HG02970 (cell line): ENCODE measurements at regions not wholly inside any gene's neighbourhood (a gene's known extent, or its start where the extent isn't known, plus 50 kb on each side); places are given as distances from the start of the nearest gene placed in this dataset.

Source experiments
- ATAC-seq: cut with Tn5 transposase; IDR thresholded peaks from one replicate; pipeline ENCODE4 v1.9.1; 2021; ENCODE audit warnings: mild to moderate bottlenecking, moderate library complexity, moderate number of reproducible peaks; ENCODE audit not compliant: unreplicated experiment, low FRiP score

DNA sequence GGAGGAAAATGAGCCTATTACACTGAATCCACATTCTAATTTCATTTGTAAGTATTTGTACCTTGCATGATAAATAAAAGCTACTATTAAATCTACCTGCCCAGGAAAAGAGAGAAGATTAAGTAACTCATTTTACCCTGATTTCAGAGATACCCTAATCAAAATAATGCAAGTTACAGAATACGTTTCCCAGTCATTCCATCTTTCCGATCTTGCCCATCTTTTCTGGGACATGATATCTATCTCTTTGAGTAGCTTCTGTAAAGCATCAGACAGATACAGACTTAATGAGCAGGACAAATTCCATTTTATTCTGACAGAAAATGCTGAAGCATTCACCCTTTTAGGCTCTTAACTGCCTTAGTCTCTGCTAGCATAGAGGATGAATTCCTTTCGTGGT is 56.6 kb downstream of the SPRY2 start:
- no peak for ATAC-seq

GRCh38 chr13:80278706-80279105 is 62.2 kb downstream of the SPRY2 start:
- no peak for ATAC-seq

GRCh38 chr13:80276371-80277289 is 64.3 kb downstream of the SPRY2 start:
- ATAC-seq = no peak

GRCh38 chr13:80274643-80275042 is 66.3 kb downstream of the SPRY2 start:
- no peak for ATAC-seq

- ATAC-seq = no peak
These were observed 67.2 kb downstream of the SPRY2 start for GRCh38 chr13:80273718-80274117.

DNA sequence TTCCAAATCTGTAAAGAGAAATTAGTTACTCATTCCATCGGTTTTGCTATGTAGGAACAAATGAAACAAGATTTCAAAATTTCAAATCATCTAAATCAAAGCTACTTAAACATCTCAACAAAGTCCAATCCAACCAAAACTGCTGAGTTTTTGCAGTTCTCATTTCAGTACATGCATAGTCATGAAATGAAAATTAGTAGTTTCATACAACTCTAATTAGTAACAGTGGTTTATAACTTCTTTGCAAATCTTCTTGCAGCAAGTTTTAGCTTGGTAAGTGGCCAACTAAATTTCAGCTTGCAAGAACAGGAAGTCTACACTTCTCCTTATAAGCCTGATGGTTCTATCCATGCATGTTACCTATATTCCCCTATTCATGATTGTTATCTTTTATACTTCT is 75.6 kb downstream of the SPRY2 start:
- ATAC-seq = no peak

DNA sequence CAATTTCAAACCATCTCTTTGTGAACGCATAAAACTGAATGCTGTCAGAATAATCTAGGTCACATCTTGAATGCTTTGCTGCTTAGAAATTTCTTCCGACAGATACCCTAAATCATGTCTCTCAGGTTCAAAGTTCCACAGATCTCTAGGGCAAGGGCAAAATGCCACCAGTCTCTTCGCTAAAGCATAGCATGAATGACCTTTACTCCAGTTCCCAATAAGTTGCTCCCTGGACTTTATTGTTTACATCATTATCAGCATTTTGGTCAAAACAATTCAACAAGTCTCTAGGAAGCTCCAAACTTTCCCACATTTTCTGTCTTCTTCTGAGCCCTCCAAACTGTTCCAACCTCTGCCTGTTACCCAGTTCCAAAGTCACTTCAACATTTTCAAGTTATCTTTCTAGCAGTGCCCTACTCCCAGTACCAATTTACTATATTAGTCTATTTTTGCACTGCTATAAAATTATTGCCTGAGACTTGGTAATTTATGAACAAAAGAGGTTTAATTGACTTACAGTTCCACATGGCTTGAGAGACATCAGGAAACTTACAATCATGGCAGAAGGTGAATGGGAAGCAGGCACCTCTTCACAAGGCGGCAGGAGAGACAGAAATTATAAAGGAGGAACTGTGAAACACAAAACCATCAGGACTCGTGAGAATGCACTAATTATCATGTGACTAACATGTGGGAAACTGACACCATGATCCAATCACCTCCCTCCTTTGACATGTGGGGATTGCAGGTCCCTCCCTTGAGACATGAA is 77.0 kb downstream of the SPRY2 start:
- ATAC-seq = no peak

DNA sequence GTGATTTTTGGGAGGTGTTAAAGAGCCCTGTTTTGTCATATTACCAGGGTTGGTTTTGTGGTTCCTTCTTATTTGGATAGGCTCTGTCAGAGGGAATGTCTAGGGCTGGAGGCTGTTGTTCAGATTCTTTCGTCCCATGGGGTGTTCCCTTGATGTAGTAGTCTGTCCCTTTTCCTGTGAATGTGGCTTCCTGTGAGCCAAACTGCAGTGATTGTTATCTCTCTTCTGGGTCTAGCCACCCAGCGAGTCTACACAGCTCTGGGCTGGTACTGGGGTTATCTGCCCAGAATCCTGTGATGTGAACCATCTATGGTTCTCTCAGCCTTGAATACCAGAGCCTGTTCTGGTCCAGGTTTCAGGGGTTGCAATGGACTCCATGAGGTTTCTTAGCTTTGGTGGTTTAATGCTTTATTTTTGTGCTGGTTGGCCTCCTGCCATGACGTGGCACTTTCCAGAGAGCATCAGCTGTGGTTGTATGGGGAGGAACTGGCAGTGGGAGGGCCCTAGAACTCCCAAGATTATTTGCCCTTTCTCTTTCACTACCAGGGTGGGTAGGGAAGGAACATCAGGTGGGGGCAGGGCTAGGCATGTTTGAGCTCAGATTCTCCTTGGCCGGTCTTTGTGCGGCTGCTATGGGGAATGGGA is 78.8 kb downstream of the SPRY2 start:
- no peak for ATAC-seq

GRCh38 chr13:80259159-80259558 is 81.8 kb downstream of the SPRY2 start:
- ATAC-seq = peak; percentile 60

GRCh38 chr13:80256352-80256932 is 84.5 kb downstream of the SPRY2 start:
- no peak for ATAC-seq

DNA sequence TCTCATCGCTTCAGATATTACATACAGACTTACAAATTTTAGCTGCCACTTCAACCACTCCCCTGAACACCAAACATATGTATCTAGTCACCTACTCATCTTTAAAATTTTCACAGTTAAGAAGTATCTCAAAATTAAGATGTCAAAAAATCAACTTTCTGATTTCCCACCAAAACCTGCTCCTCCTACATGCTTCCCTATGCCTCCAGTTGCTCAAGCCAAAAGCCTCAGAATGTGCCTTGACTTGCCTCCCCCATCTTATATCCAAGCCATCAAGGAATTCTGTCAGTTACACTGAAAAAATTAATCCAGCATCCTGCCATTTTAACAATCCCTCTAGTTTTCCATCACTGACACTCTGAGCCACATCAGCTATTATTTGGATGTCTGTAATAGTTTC is 85.0 kb downstream of the SPRY2 start:
- ATAC-seq = no peak

DNA sequence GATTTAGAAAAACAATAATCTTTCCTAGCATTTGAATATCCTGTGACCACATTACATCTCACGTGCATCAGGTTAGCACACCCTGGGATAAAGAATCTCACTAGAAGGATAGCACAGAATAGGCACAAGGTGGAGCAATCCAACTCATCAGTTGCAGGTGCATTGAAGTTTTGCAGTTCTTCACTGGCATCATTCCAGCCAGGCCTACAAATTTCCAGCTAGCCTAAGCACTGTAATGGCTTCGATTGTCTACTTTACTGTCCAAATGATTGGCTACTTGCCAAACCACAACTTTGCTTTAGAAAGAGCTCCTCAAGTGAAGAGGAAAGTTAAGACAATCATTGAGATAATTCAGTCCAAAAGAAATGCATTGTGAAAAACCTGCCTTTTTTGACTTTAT is 89.5 kb downstream of the SPRY2 start:
- no peak for ATAC-seq

DNA sequence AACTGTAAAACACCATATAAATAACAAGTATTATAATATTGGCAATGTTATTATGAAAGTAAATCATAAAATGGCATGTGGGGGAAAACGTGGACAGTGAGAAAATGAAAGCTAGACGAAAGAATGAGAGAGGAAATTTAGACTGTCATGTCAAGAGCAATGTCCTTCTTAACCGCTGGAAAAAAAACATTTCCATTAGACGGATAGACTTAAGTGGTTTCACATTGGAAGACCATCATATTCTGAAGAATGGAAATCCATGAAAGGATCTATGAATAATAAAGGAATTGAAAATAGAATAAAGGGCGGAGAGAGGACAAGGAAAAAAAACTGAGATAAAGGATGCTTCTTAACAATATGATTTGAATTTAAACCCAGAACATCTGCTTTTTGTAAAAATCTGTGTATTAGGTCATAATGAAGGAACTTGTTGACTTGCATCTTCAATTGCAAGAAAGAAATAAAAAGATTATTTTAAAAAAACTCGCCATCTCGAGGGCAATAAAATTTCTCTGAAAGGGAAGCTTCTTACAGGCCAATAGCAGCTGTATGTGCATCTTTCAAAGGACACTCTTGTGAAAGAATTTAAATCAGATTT is 90.6 kb downstream of the SPRY2 start:
- no peak for ATAC-seq

DNA sequence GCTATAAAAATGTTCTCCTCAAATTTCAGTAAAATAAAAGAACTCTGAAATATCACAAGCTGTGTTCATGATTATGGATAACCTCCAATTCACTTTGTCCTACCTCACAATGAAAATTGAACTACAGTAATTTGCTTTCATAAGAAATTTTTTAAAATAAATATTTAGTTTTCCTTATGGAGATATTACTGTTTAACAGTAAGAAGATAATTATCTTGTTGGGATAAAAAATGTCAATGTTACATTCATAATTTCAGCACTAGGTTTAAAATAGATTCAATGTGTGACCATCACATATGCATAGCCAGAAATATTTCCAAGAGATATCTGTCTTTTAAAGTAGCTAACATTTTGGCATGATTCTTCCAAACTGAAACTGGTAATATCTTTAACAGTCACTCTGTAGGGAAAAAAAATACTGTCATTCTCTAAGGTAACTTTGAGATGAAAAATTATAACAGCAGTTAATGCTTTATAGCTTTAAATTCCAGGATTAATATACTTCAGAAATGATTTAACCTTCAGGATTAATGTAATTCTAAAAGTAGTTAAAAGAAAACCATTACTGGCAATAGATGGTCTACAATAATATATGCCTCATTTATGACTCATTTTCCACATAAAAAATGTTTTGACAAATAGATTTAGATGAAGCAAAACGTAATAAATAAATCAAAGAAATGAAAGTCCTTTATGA is 91.3 kb downstream of the SPRY2 start:
- no peak for ATAC-seq

DNA sequence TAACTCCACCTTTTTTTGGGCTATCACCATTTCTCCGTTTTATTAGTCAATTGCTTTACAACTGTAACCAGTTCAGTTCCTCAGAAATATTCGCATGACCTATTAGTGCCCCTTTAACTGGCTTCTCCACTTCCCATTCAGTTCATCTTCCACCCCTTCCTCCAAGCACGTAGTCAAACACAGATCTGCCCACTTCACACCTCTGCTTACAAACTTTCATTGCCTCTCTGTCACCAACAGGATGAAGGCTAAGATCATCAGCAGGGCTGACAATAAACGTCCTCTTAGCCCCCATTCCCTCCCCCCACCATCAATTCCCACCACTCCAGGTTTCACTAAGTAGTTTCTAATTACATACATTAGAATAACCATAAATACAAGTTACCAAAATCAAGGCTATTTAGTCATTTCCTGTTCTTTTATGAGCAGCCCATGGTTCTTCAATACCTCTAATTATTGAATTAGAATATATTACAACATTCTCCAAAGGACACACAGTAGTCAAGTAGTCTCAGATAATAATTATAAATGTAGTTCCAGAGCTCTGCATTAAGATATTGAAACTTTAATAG is 95.7 kb downstream of the SPRY2 start:
- no peak for ATAC-seq

GRCh38 chr13:80244574-80244973 is 96.4 kb downstream of the SPRY2 start:
- no peak for ATAC-seq

GRCh38 chr13:80242728-80243427 is 98.0 kb downstream of the SPRY2 start:
- no peak for ATAC-seq

- no peak for ATAC-seq
These were observed 101.2 kb downstream of the SPRY2 start for GRCh38 chr13:80239571-80240255.
